ENCODE measurements at regions not wholly inside any gene's neighbourhood (a gene's known extent, or its start where the extent isn't known, plus 50 kb on each side); places are given as distances from the start of the nearest gene placed in this dataset.

- TF ChIP-seq, protein P1, sequence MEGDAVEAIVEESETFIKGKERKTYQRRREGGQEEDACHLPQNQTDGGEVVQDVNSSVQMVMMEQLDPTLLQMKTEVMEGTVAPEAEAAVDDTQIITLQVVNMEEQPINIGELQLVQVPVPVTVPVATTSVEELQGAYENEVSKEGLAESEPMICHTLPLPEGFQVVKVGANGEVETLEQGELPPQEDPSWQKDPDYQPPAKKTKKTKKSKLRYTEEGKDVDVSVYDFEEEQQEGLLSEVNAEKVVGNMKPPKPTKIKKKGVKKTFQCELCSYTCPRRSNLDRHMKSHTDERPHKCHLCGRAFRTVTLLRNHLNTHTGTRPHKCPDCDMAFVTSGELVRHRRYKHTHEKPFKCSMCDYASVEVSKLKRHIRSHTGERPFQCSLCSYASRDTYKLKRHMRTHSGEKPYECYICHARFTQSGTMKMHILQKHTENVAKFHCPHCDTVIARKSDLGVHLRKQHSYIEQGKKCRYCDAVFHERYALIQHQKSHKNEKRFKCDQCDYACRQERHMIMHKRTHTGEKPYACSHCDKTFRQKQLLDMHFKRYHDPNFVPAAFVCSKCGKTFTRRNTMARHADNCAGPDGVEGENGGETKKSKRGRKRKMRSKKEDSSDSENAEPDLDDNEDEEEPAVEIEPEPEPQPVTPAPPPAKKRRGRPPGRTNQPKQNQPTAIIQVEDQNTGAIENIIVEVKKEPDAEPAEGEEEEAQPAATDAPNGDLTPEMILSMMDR (IDR thresholded peaks at IDR 0.05; ENCODE audit: low read length): no peak
- no peak for TF ChIP-seq EZH2 (IDR thresholded peaks at IDR 0.05; ENCODE audit: borderline replicate concordance, low read length)
Observed at GRCh38 chr13:24985896-24986295, 110.0 kb upstream of the PABPC3 start.
